ENCODE measurements at regions not wholly inside any gene's neighbourhood (a gene's known extent, or its start where the extent isn't known, plus 50 kb on each side); places are given as distances from the start of the nearest gene placed in this dataset.

DNA sequence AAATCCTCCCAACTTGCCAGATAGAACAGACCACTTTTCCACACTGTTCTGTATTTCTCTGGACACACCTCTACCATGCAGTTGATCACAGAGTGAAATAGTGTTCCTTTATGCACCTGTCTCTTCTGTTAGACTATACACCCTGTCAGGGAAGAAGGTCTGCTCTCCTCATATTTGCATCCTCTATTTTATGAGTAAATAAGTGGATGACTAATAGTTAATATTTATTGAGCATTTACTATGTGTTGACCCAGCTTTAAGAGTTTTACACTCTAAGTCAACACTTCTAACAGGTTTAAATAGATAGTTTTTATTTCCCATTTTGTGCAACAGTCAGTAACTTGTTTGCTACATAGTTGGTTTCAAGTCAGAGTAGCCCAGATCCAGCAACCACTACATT lies 452.8 kb upstream of the MPDZ start:
- no peaks in the 10 kb centered on the region for H3K36me3 ChIP-seq (ENCODE audit: control insufficient read depth in 2 of 2, insufficient read depth in 1 of 2, low read length in 2 of 2)
- CTCF ChIA-PET = interaction anchor here (0.7 kb wide), 2 partner anchors 22 to 644 kb away, joined by 3 read pairs; no protein-coding TSS in a partner anchor
- POLR2A ChIA-PET = no interaction called here
- no peak overlapping the region for H3K27ac ChIP-seq (ENCODE audit: extremely low read depth, low read depth, low read length)
- TF ChIP-seq, protein P1, sequence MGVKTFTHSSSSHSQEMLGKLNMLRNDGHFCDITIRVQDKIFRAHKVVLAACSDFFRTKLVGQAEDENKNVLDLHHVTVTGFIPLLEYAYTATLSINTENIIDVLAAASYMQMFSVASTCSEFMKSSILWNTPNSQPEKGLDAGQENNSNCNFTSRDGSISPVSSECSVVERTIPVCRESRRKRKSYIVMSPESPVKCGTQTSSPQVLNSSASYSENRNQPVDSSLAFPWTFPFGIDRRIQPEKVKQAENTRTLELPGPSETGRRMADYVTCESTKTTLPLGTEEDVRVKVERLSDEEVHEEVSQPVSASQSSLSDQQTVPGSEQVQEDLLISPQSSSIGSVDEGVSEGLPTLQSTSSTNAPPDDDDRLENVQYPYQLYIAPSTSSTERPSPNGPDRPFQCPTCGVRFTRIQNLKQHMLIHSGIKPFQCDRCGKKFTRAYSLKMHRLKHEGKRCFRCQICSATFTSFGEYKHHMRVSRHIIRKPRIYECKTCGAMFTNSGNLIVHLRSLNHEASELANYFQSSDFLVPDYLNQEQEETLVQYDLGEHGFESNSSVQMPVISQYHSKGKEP (tag by site-specific recombination; IDR thresholded peaks at IDR 0.05) = no peak
- no peak for TF ChIP-seq YY1 (tag by site-specific recombination; IDR thresholded peaks at IDR 0.05)
- no peak for TF ChIP-seq ZNF707 (tag by site-specific recombination; IDR thresholded peaks at IDR 0.05)
- TF ChIP-seq ZNF324 (tag by site-specific recombination; IDR thresholded peaks at IDR 0.05) = no peak
- no peak for TF ChIP-seq GLIS2 (tag by site-specific recombination; IDR thresholded peaks at IDR 0.05)
- TF ChIP-seq ZNF664 (tag by site-specific recombination; IDR thresholded peaks at IDR 0.05) = no peak
- TF ChIP-seq, protein P2, sequence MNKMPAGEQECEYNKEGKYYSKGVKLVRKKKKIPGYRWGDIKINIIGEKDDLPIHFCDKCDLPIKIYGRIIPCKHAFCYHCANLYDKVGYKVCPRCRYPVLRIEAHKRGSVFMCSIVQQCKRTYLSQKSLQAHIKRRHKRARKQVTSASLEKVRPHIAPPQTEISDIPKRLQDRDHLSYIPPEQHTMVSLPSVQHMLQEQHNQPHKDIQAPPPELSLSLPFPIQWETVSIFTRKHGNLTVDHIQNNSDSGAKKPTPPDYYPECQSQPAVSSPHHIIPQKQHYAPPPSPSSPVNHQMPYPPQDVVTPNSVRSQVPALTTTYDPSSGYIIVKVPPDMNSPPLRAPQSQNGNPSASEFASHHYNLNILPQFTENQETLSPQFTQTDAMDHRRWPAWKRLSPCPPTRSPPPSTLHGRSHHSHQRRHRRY (tag by site-specific recombination; IDR thresholded peaks at IDR 0.05) = no peak
- TF ChIP-seq, protein P3, sequence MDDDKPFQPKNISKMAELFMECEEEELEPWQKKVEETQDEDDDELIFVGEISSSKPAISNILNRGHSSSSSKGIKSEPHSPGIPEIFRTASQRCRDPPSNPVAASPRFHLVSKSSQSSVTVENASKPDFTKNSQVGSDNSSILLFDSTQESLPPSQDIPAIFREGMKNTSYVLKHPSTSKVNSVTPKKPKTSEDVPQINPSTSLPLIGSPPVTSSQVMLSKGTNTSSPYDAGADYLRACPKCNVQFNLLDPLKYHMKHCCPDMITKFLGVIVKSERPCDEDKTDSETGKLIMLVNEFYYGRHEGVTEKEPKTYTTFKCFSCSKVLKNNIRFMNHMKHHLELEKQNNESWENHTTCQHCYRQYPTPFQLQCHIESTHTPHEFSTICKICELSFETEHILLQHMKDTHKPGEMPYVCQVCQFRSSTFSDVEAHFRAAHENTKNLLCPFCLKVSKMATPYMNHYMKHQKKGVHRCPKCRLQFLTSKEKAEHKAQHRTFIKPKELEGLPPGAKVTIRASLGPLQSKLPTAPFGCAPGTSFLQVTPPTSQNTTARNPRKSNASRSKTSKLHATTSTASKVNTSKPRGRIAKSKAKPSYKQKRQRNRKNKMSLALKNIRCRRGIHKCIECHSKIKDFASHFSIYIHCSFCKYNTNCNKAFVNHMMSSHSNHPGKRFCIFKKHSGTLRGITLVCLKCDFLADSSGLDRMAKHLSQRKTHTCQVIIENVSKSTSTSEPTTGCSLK (tag by site-specific recombination; IDR thresholded peaks at IDR 0.05) = no peak
- TF ChIP-seq SP2 (tag by site-specific recombination; IDR thresholded peaks at IDR 0.05) = no peak
- TF ChIP-seq, protein P4, sequence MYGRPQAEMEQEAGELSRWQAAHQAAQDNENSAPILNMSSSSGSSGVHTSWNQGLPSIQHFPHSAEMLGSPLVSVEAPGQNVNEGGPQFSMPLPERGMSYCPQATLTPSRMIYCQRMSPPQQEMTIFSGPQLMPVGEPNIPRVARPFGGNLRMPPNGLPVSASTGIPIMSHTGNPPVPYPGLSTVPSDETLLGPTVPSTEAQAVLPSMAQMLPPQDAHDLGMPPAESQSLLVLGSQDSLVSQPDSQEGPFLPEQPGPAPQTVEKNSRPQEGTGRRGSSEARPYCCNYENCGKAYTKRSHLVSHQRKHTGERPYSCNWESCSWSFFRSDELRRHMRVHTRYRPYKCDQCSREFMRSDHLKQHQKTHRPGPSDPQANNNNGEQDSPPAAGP (tag by site-specific recombination; IDR thresholded peaks at IDR 0.05) = no peak
- no peak for TF ChIP-seq ZBTB17 (tag by site-specific recombination; IDR thresholded peaks at IDR 0.05)
- H3K4me1 ChIP-seq (ENCODE audit: control insufficient read depth, insufficient read depth, low read length) = no peaks in the 10 kb centered on the region
- no peaks in the 10 kb centered on the region for H3K9me3 ChIP-seq (ENCODE audit: control insufficient read depth, insufficient read depth, low read depth, low read length)
- no peak overlapping the region for H3K4me3 ChIP-seq (ENCODE audit: low read depth, low read length)

DNA sequence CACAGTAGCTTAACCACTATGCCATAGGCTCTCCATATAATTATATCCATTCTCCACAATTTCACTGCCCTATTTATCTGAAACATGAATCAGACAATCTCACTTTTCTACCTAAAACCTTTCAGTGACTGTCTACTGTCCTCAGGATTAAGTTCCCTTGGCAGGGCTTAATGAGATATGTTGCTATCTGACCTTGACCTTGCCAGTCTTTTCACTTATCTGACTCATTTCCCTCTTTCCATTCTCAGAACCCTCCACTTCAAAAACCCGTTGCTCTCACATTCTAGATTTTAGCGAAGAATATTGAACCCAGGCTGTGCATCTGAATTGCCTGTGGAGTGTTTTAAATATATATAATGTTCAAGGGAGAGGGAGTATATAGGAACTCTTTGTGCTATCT lies 452.1 kb upstream of the MPDZ start:
- POLR2A ChIA-PET = no interaction called here
- H3K4me1 ChIP-seq (ENCODE audit: control insufficient read depth, insufficient read depth, low read length) = no peaks in the 10 kb centered on the region
- TF ChIP-seq SP3 (tag by site-specific recombination; IDR thresholded peaks at IDR 0.05) = no peak
- TF ChIP-seq YY1 (tag by site-specific recombination; IDR thresholded peaks at IDR 0.05) = no peak
- TF ChIP-seq, protein P5, sequence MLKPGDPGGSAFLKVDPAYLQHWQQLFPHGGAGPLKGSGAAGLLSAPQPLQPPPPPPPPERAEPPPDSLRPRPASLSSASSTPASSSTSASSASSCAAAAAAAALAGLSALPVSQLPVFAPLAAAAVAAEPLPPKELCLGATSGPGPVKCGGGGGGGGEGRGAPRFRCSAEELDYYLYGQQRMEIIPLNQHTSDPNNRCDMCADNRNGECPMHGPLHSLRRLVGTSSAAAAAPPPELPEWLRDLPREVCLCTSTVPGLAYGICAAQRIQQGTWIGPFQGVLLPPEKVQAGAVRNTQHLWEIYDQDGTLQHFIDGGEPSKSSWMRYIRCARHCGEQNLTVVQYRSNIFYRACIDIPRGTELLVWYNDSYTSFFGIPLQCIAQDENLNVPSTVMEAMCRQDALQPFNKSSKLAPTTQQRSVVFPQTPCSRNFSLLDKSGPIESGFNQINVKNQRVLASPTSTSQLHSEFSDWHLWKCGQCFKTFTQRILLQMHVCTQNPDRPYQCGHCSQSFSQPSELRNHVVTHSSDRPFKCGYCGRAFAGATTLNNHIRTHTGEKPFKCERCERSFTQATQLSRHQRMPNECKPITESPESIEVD (tag by site-specific recombination; IDR thresholded peaks at IDR 0.05) = no peak
- TF ChIP-seq, protein P6, sequence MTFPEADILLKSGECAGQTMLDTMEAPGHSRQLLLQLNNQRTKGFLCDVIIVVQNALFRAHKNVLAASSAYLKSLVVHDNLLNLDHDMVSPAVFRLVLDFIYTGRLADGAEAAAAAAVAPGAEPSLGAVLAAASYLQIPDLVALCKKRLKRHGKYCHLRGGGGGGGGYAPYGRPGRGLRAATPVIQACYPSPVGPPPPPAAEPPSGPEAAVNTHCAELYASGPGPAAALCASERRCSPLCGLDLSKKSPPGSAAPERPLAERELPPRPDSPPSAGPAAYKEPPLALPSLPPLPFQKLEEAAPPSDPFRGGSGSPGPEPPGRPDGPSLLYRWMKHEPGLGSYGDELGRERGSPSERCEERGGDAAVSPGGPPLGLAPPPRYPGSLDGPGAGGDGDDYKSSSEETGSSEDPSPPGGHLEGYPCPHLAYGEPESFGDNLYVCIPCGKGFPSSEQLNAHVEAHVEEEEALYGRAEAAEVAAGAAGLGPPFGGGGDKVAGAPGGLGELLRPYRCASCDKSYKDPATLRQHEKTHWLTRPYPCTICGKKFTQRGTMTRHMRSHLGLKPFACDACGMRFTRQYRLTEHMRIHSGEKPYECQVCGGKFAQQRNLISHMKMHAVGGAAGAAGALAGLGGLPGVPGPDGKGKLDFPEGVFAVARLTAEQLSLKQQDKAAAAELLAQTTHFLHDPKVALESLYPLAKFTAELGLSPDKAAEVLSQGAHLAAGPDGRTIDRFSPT (tag by site-specific recombination; IDR thresholded peaks at IDR 0.05) = no peak
- no peak for TF ChIP-seq SETDB1 (IDR thresholded peaks at IDR 0.05; ENCODE audit: insufficient read length, low read length)
- TF ChIP-seq IKZF3 (tag by site-specific recombination; IDR thresholded peaks at IDR 0.05) = no peak
- TF ChIP-seq ZEB2 (tag by site-specific recombination; IDR thresholded peaks at IDR 0.05) = no peak
- no peak for TF ChIP-seq ZNF121 (tag by site-specific recombination; IDR thresholded peaks at IDR 0.05)
- TF ChIP-seq ZNF785 (tag by site-specific recombination; IDR thresholded peaks at IDR 0.05) = no peak
- TF ChIP-seq, protein P7, sequence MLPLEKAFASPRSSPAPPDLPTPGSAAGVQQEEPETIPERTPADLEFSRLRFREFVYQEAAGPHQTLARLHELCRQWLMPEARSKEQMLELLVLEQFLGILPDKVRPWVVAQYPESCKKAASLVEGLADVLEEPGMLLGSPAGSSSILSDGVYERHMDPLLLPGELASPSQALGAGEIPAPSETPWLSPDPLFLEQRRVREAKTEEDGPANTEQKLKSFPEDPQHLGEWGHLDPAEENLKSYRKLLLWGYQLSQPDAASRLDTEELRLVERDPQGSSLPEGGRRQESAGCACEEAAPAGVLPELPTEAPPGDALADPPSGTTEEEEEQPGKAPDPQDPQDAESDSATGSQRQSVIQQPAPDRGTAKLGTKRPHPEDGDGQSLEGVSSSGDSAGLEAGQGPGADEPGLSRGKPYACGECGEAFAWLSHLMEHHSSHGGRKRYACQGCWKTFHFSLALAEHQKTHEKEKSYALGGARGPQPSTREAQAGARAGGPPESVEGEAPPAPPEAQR (tag by site-specific recombination; IDR thresholded peaks at IDR 0.05) = no peak
- no peak overlapping the region for H3K4me3 ChIP-seq (ENCODE audit: low read depth, low read length)
- no peak overlapping the region for H3K27ac ChIP-seq (ENCODE audit: extremely low read depth, low read depth, low read length)
- CTCF ChIA-PET = no interaction called here
- H3K9me3 ChIP-seq (ENCODE audit: control insufficient read depth, insufficient read depth, low read depth, low read length) = no peaks in the 10 kb centered on the region
- H3K36me3 ChIP-seq (ENCODE audit: control insufficient read depth in 2 of 2, insufficient read depth in 1 of 2, low read length in 2 of 2) = no peaks in the 10 kb centered on the region

All from HEK293 (cell line).